H1 (cell line): ENCODE measurements at regions not wholly inside any gene's neighbourhood (a gene's known extent, or its start where the extent isn't known, plus 50 kb on each side); places are given as distances from the start of the nearest gene placed in this dataset.
"Not testable (repeated sequence)": the region's sequence is repeated elsewhere in the genome, so short reads cannot be mapped to it uniquely, and the experiment has no call there.

ENCODE experiments used
- CTCF ChIP-seq, 3 experiments: IDR thresholded peaks; 1 replicate in 2 of 3; 2 replicates in 1 of 3; pipeline versions ENCODE4 v1.5.1 to v1.6.1; 2011; ENCODE audit warnings: low read length in 3 of 3, mild to moderate bottlenecking in 3 of 3, inconsistent platforms in 2 of 3, low read depth in 1 of 3, moderate library complexity in 1 of 3; ENCODE audit not compliant: insufficient read depth in 1 of 3; ENCODE audit errors: control extremely low read depth in 1 of 3
- EZH2 ChIP-seq: fragments of 200-600 bp; sonication (generic); IDR thresholded peaks from 2 replicates; pipeline ENCODE4 v1.7.1; 2012; ENCODE audit warnings: low read depth, mild to moderate bottlenecking, moderate library complexity, low read length, inconsistent platforms; ENCODE audit not compliant: severe bottlenecking
- MAFK ChIP-seq: IDR thresholded peaks from 2 replicates; pipeline ENCODE4 v1.6.1; 2012; ENCODE audit warnings: low read depth, mild to moderate bottlenecking, improper control_type of control experiment, low read length
- POLR2A ChIP-seq, 2 experiments: IDR thresholded peaks; 1 replicate in 1 of 2; 2 replicates in 1 of 2; pipeline ENCODE4 v1.6.1; 2011; ENCODE audit warnings: low read depth in 2 of 2, low read length in 2 of 2, mild to moderate bottlenecking in 2 of 2; ENCODE audit errors: control extremely low read depth in 1 of 2
- POLR2AphosphoS5 ChIP-seq: IDR thresholded peaks from 2 replicates; pipeline ENCODE4 v1.6.1; 2011; ENCODE audit warnings: low read depth, low read length
- RFX5 ChIP-seq: IDR thresholded peaks from 2 replicates; pipeline ENCODE4 v1.6.1; 2011; ENCODE audit warnings: low read depth, low read length, improper control_type of control experiment, borderline replicate concordance
- SIN3A ChIP-seq, 2 experiments: IDR thresholded peaks in 1 of 2; conservative IDR thresholded peaks in 1 of 2; 2 replicates each; pipeline ENCODE4 v1.6.1; 2011 to 2012; ENCODE audit warnings: low read length in 2 of 2, improper control_type of control experiment in 1 of 2, low read depth in 1 of 2, mild to moderate bottlenecking in 1 of 2
- SP1 ChIP-seq: IDR thresholded peaks from 2 replicates; pipeline ENCODE4 v1.6.1; 2011; ENCODE audit warnings: low read depth, low read length
- SUZ12 ChIP-seq: fragments of 200-600 bp; sonication (generic); IDR thresholded peaks from 2 replicates; pipeline ENCODE4 v1.6.1; 2012; ENCODE audit warnings: mild to moderate bottlenecking, inconsistent platforms, low read length, moderate library complexity, mixed read lengths

- not testable (repeated sequence) for TF ChIP-seq EZH2; SIN3A (conservative IDR thresholded peaks at IDR 0.05 in 1 of 2, IDR thresholded peaks at IDR 0.05 in 1 of 2; ENCODE audit: low read depth in 1 of 2, low read length in 2 of 2); POLR2AphosphoS5; SUZ12; CTCF (IDR thresholded peaks at IDR 0.05; ENCODE audit: control extremely low read depth in 1 of 3, insufficient read depth in 1 of 3, low read depth in 1 of 3, low read length in 3 of 3); POLR2A (IDR thresholded peaks at IDR 0.05; ENCODE audit: control extremely low read depth in 1 of 2, low read depth in 2 of 2, low read length in 2 of 2); SP1; MAFK; RFX5
Measured at GRCh38 chr20:55412508-55412907, 592.8 kb downstream of the CBLN4 start.
